LHCN-M2 (cell line): ENCODE measurements at regions not wholly inside any gene's neighbourhood (a gene's known extent, or its start where the extent isn't known, plus 50 kb on each side); places are given as distances from the start of the nearest gene placed in this dataset.
"Not testable (repeated sequence)": the region's sequence is repeated elsewhere in the genome, so short reads cannot be mapped to it uniquely, and the experiment has no call there.

Source experiments
- DNase-seq: peaks from one replicate; pipeline ENCODE4 v3.0.0-alpha.2; 2012; ENCODE audit warnings: low read depth

DNA sequence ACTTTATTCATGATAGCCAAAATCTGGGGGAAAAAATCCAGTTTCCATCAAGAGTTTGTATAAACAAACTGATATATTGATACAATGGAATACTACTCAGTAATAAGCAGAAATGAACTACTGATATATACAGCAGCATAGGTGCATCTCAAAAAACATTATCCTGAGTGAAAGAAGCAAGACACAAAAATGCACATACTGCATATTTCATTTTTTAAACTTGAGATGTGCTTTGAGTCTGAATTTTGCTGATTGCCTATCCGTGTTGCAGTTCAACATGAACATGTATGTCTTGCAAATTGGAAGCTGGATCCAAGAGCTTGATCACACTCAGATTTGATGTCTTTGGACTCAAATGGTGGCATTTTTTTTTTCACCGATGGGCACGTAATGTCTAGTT, 132.4 kb downstream of the TSEN15 start:
- no peak for DNase-seq

DNA sequence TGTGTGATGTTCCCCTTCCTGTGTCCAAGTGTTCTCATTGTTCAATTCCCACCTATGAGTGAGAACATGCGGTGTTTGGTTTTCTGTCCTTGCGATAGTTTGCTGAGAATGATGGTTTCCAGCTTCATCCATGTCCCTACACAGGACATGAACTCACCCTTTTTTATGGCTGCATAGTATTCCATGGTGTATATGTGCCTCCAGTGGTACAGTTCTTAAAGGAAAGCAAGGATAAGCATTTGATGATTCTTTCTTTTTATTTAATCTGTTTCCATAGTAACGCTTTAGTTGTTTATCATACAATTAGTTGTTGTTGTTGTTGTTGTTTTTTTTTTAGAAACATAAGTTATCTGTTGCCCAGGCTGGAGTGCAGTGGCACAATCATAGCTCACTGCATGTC, 133.1 kb downstream of the TSEN15 start:
- not testable (repeated sequence) for DNase-seq

DNA sequence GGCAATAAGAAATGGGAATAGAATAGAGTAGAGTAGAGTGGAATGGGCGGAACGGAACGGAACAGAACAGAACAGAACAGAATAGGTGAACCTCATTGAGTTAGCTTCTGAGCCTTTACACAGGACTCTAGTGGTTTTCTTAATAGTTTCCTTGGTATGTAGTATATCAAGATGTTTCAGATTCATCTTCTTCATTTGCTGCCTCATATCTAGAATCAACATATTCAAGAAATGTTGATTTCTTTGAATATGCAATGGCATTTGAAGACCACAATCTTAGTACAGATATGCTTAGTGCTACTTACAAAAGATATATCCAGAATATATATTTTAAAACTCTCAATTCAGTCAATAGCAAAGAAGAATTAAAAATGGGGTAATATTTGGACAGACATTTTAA, 133.8 kb downstream of the TSEN15 start:
- DNase-seq, result no peak

DNA sequence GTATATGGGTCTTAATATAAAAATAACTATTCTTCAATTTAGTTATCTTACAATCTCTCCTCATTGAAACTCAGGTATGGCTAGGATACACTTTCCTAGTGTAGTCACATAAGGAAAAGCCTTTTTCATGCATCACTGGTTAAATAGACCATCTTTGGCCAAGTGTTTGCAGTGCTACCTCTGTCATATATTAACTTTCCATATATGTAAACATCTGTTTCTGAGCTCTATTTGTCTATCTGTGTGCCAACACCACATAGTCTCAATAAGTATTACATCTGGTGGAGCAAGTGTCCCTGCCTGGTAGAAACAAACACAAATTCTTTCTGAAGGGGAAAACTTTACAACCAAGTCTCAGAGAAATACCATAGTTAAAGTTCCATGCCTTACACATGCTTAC, 134.6 kb downstream of the TSEN15 start:
- DNase-seq, result no peak

DNA sequence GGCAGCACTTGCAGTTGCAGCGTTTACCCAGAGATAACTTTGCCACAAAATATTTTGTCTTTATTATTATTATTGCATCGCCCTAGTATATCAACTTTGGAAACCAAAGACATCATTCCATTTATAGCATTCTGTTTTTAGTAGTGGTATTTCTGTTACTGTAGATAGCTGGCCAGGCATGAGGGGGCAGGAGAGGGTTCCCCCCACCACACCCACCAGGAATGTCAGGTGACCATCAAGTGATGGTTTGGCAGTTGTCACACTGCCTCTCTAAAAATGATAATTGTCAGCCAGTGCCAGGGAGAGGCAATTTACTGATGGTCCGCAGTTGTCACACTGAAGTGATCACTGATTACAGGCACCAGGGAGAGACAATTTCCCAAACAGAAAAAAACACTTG, 135.6 kb downstream of the TSEN15 start:
- DNase-seq, result no peak

DNA sequence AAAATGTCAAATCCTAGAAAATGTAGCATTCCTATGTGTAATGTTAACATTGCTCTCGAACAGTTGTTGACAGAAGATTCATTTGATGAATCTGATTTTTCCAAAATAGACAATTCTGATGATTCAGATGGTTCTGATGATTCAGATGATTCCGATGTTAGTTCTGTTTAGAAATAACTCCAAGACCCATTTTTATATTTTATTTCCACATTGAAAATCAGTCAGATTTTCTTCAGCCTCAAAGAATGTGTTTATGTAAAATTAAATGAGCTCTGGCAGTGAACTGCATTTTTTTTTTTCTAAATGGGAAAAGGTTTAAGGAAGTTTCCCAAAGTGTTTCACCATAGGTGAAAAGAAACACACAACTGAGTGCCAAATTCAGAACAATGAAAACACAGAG, 136.5 kb downstream of the TSEN15 start:
- DNase-seq, result no peak

DNA sequence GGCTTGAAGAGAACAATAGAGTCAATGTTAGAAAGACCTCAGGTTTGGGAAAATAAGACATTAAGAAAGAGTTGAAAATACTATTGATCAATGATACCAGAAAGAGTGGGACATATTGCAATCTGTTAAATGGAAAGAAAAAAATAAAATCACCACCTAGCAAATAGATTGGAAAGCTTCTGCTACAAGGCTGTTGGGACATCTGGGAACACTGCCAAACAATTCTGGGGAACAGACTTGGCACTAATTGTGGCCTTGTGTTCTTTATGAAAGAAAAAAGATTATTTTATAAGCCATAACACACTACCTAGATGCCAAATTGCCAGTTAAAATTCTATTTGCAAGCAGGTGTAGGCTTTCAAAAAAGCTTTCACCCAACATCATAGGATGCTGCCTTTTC, 137.8 kb downstream of the TSEN15 start:
- DNase-seq, result peak; percentile 33

DNA sequence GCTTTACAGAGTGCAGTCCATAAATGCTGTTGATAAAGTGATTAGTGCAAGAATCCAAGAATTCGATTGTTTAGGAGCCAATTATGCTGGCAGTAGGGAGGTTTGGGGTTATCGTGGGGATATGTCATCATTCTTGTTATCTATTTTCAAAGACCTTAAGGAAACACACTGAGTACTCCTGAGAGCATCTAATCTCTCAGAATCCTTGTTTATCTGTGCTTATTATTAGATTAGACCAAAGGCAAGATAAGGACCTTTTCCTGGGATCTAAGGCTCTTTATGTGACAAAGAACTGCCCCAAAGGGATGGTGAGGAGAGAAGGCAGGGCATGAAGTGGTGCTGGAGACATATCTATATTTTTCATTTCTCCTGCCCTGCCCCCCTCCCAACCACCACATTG, 139.1 kb downstream of the TSEN15 start:
- DNase-seq, result no peak

DNA sequence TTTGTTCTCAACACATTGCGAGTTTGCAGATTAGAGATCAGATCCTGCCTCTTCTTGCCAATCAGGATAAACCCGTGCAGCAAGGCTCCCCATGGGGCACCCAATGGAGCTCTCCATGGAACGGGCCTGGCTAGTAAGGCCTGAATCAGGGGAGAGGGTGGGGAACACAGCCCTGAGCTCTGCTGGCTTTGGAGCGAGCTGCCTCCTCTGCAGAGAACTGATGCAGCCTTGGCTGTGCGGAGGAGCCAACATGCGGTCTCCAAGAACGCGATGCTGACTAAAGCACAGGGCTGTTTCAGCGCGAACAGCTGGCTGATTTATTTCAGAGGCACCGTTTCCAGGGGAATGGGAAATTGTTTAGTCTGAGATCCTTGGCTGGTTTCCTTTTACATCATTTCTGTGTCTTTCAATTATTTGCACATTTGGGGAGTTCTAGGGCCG, 139.7 kb downstream of the TSEN15 start:
- DNase-seq, result peak; percentile 87

DNA sequence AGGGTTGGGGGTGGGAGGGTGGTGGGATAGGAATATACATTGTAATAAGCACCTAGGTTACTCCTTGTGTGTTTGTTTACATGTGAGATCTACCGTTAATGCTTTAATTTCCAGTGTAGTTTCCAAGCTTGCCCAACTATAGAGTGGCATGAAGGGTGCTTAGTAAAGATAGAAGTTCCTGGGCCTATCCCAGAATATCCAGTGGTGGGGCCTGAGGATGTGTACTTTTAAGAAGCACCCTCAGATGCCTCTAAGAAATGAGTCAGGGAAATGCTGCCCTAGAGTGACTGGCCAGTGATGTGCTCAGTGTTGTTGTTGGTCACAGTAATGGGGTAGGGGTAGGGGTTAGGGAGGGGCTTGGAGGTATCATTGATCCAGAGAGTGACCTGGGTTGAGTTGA, 141.3 kb downstream of the TSEN15 start:
- no peak for DNase-seq

DNA sequence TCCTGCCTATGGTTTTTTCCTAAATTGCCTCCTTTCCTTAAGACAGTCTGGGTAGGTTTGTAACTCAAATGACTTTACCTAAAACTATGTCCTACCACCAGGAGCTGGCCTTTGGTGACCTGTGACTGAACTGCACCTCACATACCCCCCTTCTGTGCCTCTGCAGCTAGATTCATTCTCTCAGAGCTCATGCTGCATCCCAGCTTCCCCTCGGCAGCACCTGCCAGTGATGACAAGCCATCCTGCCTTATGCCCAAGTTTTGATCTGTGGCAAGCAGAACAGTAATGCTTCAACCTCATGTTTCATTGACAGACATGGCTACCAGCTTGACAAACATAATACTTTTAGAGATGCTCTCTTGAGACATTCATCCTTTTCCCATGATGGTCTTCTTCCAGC, 141.9 kb downstream of the TSEN15 start:
- no peak for DNase-seq

DNA sequence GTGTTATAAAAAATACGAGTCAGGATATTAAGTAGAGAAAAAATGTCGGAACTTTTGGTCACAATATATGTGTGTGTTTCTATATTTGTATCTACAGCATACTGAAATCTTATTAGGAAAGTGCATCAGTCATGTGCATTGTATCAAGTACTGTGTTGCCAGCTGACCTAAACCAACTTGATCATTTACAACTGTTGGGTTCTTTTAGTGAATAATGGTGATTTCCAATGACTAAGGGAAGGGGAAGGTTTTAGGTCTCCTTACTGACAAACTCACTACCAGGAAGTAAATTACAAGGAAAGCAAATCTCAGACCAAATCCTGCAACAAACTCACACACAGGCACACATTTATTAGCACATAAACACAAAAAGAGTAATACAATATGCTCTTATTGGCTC, 142.7 kb downstream of the TSEN15 start:
- DNase-seq, result no peak

DNA sequence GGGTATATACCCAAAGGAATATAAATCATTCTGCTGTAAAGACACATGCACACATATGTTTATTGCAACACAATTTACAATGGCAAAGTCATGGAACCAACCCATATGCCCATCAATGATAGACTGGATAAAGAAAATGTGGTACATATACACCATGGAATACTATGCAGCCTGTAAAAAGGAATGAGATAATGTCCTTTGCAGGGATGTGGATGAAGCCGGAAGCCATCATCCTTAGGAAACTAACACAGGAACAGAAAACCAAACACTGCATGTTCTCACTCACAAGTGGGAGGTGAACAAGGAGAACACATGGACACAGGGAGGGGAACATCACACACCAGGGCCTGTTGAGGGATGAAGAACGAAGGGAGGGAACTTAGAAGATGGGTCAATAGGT, 144.2 kb downstream of the TSEN15 start:
- not testable (repeated sequence) for DNase-seq

DNA sequence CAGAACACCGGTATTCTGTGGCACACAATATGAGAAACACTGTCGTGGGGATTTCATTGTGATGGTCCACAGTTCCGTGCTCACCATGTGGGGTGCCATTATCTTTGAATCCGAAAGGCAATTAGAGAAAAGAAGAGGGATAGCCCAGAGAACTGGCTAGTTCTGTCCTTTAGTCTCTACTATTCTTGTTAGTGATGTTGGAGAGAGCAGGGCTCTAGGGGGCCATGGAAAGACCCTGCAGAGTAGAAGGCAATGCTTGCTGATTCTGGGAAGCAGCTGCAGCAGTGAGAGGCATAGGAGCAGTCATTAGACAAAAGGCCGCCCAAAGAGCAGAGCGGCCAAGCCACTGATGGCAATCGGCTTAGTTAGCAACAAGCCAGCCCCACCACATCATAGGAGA, 146.3 kb downstream of the TSEN15 start:
- DNase-seq, result no peak

DNA sequence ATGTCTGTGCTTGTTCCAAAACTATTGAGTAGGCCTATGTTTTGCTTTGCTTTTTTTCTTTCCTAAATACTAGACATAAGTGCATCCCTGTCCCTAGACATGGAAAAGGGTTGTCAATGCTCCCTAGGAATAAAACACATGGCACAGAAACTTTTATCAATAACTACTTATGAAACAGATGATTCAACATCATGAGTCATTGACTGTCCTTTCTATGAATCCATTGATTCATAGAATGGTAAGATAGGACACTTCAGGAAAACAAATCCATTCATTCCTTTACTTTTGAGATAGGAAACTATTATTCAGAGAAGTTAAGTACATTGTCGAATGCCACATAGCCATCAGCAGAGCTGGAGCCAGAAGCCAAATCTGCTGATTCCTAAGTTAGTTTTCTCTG, 147.5 kb downstream of the TSEN15 start:
- no peak for DNase-seq

DNA sequence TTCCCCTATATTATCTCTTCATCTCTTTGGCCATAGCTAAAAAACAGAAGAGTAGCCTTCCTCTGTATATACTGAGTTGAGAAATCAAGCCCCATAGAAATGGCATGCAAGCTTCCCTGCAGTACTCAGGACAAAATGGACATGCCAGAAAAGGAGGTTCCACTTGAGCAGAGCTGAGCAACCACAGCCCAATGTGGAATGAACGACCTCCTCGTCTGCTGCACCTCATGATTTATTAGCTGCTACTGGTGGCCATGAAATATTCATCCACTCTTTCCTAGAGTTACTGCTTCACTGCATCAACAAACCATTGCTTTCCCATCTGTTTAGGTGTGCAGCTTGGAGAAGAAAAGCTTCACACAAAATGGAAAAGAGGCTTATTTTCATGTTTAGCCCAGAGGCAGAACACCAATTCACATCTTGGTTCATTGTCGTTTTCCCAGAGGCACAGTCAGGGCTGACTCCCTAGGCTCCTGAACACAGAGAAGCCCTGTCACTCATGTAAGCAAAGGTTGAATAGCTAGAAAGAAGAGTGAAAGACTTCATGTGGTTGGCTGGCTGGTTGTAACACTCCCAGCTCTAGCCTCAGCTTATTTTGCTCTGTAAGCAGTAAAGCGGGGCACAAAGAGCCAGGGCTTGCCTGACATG, 148.0 kb downstream of the TSEN15 start:
- DNase-seq, result no peak

DNA sequence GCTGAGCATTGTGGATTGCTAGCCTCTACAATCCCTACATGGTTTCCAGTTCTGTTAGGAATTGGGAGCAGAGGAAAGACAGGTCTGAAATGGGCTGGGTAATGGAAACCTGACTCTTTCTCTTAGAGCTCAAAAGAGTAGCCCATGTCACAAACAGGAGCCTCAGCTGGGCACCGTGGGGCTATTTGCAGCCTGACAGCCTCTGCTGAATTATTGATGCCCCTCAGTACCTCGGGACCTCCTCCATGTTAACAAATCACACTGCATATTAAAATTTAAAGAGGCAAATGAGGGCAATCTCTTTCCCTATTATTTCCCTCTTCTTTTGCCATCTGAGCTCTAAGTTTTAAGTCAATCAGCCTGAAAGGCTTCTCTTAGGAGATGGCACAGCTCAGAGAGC, 157.1 kb downstream of the TSEN15 start:
- no peak for DNase-seq

DNA sequence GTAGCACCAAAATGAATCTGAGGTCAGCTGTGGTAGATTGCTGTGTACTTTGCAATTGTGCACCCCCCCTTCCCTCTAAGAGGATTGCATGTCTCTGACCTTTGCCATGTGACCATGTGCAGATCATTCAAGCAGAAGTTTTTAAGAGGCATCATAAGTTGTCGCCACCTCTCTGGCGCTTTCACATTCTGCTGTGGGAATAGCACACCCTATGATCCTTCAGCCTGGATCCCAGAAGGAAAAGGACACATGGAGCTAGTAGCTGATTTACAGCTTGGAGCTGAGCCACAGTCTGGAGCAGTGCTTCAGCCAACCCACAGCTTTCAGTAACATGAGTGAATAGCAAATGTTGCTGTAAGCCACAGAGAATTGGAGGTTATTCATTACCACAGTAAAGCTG, 158.5 kb downstream of the TSEN15 start:
- DNase-seq, result peak; percentile 70

DNA sequence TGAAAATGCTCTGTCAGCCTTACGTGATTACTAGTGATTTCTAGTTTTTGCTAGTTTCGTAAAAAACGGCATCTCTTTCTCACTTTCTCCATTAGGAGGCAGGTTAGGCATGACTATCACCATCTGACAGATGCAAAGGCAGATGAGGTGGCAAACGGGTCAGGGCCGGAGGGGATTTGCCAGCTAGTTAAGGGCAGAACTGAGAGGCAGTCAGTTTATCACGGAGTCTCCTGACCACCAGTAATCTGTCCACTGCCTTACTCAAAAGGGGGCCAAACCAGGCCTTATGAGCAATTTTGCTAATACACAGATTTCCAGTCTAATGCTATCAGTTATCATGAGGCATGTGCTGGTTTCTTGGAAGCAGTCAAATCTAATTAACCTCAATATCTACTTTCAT, 159.3 kb downstream of the TSEN15 start:
- no peak for DNase-seq

DNA sequence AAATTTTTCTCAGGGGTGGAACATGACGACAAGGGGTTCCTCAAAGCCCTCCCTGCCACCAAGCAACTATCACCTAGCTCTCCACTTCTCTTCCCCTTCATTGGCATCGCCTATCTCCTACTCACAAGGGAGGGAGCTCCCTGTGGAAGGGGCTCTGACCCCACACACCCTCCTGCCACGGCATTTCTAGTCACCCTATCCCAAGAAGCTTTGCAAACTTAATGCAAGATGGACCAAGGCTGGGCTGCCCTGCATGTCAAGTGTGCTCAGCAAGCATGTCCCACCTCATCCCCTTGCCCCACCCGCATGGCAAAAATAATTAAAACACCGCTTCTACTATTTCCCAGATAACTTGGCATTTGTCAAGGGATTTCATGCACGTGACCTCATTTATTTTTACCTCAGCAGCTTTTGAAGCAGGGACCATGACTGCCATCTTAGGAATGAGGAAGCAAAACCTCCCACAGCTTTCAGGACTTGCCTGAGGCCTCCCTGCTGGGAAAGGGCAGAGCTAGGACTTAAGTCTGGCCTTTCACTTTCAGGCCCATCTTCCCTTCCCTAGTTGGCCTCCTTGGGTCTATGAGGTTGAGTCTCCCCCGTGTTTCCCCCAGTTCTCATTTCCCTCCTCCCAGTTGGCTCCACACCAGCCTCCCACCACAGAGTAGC, 161.3 kb downstream of the TSEN15 start:
- DNase-seq, result peak; percentile 69

DNA sequence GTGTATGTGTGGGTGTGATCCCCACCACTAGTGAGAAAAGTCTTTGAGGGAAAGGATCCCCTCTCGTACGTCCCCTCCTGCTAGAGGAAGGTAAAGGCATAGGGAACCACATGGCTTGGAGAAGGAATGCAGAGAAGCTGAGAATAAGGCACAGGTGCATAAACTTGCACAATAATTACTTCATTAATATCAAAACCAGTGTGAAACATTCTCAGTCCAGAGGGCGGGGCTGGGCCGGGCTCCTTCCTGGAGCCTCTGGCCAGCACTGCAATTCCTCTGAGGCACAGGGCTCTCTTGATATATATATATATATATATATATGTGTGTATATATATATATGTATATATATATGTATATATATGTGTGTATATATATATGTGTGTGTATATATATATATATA, 162.6 kb downstream of the TSEN15 start:
- no peak for DNase-seq

DNA sequence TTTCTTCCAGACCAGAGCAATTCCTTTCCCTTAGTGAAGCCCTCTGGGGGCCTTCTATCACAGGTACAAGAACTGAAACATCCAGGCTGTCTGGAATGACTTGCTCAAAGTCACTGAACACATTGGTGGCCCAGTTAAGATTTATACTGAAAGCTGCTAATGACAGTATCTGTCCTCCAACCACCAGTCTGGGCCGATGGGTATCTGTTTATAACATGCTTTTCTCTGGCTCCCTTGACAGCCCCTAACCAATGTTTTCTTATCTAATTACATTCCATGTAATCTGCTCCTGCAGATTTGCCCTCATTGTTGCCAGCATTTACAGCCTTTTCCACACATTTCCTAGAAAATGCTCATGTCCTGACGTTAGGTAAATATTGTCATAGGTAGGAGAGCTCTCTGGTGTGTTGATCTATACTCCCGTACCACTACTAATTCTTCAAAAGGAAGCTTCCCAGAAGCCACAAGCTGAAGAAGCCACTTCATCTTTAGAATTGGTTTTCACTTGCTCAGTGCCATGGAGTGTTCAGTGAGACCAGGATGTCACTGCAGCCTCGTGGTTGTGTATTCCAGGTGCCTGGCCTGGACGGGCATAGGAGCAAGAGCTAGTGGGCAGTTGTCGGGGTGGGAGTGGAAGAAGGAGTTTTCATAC, 163.9 kb downstream of the TSEN15 start:
- DNase-seq, result no peak

DNA sequence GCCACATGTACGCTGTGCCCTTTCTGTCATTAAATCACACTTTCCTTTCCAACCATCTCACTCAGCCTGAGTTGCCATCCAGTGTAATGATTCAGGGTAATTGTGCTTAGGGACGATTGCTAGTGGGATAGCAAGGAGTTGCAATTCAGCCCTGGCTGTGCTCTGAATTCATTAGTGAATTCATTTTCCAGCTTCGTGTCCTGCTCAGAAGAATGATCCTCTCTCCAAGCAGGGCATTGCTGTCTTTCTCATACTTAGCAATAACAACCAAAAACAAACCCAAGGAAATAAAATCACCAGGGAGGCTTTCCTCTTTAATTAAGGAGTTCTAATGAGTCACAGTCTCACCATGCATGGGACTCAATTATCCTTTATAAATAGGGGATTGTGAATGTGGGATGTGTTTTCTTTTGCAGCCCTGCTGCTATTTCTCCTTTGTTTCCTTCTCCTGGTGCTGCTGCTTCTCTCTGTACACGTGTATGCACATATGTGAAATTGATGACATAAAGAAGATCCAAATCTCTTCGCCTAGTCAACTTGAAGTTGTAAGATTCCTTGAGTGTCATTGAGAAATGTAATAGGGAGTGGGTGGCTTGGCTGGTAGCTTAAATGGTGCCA, 167.0 kb downstream of the TSEN15 start:
- no peak for DNase-seq
